GM18507 (cell line): ENCODE measurements at regions not wholly inside any gene's neighbourhood (a gene's known extent, or its start where the extent isn't known, plus 50 kb on each side); places are given as distances from the start of the nearest gene placed in this dataset.

Experiments
- DNase-seq: peaks from one replicate; pipeline ENCODE4 v3.0.0; 2011; ENCODE audit warnings: low read depth; ENCODE audit not compliant: insufficient read length; ENCODE audit errors: extremely low spot score
- FAIRE-seq: peaks from 2 replicates; lab custom pipeline; 2011; peaks lifted over from hg19 to GRCh38; lab: Jason Lieb, UNC

- no peak for DNase-seq
- no peak for FAIRE-seq
Observed at GRCh38 chr2:105627534-105627933, 117.2 kb upstream of the NCK2 start.

DNA sequence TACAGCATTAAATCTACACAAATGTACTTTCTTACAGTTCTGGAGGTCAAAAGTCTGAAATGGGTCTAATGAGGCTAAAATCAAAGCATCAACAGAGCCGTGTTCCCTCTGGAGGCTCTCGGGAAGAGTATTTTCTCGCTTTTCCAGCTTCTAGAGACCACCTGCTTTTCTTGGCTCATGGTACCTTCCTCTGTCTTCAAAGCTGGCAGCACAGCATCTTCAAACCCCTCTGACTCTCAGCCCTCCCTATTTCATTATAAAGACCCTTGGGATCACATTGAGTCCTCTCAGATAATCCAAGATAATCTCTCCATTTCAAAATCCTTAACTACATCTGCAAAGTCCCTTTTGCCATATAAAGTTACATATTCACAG, 117.8 kb upstream of the NCK2 start:
- DNase-seq: no peak
- no peak for FAIRE-seq

GRCh38 chr2:105626212-105626965, 118.3 kb upstream of the NCK2 start:
- FAIRE-seq: no peak
- DNase-seq: no peak

GRCh38 chr2:105625632-105626031, 119.1 kb upstream of the NCK2 start:
- no peak for DNase-seq
- peak; percentile 67 for FAIRE-seq

GRCh38 chr2:105621038-105621437, 123.7 kb upstream of the NCK2 start:
- FAIRE-seq: no peak
- no peak for DNase-seq

GRCh38 chr2:105618351-105618659, 126.4 kb upstream of the NCK2 start:
- FAIRE-seq: no peak
- DNase-seq: no peak

- FAIRE-seq: no peak
- no peak for DNase-seq
Observed at GRCh38 chr2:105617631-105618350, 126.9 kb upstream of the NCK2 start.

DNA sequence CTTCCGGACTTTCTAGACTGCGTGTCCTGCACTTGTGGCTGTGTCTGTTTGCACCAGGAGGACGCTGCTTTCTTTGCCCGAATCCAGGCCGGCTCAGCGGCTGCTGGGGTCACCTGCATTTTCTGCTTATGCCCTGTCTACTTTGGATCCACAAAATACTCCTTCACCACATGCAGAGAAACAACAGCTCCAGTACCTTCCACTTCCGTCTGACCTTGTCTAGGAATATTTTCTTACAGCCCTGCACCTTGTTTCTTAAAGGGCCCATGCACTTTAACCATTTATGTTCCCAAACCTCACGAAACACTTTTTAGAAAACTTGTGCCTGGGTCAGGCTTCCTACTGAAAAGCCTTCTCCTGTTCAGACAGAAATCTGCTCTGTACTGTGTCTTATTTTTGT, 129.4 kb upstream of the NCK2 start:
- FAIRE-seq (no peak), DNase-seq (no peak)

DNA sequence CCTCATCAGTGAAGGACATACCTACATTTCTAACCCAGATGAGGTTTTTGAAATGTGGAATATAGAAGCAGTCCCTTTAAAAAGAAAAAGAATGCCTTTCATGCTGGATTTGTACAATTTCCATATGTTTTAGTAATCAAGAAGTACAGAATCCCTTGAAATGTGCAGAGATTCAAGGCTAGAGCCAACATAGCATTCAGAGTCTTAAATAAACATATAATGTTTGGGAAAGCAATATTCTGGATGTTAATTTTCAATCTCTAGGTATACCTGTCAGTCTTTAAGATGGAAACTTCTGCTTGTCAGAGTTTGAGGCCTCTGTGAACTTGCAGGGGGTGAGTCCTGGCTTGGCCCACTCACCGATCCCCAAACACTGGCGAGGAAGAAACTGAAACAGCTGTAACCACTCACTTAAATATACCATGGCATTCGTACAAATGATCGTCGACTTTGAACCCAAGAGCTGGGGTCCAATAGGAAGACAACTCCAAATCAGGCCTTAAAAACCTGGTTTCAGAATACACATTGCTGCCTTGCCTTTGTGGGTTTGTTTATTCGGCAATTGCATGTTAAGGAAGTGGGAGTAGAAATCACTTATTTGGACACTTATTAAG, 132.8 kb upstream of the NCK2 start:
- FAIRE-seq (no peak), DNase-seq (no peak)

DNA sequence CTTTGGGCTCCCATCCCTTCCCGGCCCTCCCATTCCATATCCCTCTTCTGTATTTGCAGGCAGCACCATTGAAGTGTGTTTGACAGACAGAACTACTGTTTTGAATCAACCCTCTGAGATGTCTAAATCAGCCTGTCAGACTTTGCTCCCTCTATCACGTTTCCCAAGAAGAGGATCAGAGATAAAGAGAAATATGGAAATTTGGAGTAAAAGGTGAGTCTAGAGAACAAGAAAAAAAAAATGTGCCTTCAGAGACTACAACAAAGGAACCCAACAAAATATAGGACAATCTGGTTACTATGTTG, 133.4 kb upstream of the NCK2 start:
- DNase-seq (no peak), FAIRE-seq (no peak)

DNA sequence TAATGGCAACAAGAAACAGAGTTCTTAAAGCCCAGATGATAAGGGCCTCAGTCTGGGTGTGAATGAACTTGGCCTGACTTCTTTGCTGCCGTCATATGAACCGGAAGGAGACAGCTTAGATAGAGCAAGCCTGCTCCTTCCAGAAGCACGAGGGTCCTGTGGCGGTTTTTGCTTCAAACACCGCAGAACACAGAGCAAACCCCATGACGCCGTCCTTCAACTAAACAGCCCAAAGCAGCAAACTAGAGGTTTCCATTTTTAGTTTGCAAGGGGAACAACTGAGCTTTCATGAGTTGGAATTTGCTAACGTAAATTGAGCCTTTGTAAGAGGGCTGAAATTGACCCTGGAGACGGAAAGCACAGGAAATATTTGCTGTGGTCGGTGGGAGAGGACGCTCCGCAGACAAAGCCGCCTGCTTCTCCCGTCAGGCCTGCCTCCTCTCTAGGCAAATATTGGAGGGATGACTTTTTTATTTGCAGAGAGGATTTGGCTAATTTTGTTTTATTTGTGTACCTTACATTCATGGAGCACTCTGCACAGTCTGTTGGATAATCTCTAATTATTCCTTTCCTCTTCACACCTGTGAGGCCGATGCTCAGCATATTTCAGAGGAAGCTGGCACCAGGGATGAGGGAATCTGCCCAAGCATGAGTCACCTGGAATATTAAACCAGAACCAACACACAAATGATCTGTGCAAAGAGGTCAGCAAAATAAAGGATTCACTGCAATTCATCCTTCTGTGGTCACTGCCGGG, 134.0 kb upstream of the NCK2 start:
- DNase-seq: no peak
- no peak for FAIRE-seq

GRCh38 chr2:105609746-105610402, 134.8 kb upstream of the NCK2 start:
- FAIRE-seq: no peak
- DNase-seq: no peak

GRCh38 chr2:105607920-105608504, 136.7 kb upstream of the NCK2 start:
- DNase-seq (no peak), FAIRE-seq (no peak)

DNA sequence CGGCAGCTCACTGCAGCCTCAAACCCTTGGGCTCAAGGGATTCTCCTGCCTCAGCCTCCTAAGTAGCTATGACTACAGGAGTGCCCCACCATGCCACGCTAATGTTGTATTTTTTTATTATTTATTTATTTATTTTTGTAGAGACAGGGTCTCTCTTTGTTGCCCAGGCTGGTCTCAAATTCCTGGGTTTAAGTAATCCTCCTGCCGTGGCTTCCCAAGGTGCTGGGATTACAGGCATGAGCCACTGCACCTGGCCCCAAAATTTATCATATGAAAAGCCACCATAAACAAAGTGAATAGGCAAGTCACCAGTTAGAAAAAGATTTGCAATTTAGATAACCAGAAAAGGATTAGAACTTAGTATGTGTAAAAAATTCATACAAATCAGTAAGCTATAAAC, 138.6 kb upstream of the NCK2 start:
- FAIRE-seq (no peak), DNase-seq (no peak)

- DNase-seq: no peak
- no peak for FAIRE-seq
Observed at GRCh38 chr2:105604938-105605337, 139.8 kb upstream of the NCK2 start.

DNA sequence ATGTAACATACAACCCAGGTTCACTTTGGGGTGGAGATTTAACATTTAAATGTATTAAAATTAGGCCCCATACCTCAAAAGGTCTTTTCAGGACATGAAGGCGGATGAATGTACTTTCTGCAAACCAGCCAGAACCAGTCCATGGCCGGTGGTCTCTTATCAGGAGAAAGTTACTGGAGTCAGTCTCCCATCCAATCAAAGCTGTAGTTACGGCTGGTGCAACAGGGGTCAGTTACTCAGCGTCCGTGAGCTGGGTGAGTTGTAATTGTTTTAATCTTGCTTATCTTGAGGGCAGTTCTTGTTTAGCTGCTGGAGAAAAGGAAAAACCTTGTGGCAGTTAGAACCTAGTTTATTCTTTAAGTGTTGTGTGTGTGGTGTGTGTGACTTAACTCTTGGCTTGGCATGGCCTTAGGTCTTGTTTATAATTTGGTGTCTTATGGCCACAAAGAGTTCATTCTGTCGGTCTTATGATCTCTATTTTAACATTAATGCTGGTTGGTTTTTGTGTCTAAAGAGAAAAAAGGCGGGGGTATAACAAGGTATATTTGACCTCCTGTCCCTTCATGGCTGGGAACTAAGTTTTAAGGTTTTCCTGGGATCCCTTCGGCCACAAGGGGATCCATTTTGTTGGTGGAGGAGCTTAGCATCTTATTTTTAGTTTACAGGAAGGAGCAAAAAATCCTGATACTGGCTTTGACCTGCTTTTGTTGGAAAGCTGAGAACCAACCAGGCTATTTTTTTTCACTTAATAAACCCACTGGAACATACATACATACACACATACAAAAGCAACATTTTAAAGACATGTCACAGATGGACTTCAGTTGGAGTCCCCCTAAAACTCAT, 143.5 kb upstream of the NCK2 start:
- FAIRE-seq (no peak), DNase-seq (no peak)

GRCh38 chr2:105600602-105600948, 144.1 kb upstream of the NCK2 start:
- no peak for FAIRE-seq
- DNase-seq: no peak

- FAIRE-seq: no peak
Observed at GRCh38 chr2:105600037-105600442, 144.7 kb upstream of the NCK2 start.

More at GRCh38 chr2:105600037-105600442, 144.7 kb upstream of the NCK2 start:
- no peak for DNase-seq
